Epidermal melanocyte (primary cell): ENCODE measurements at regions not wholly inside any gene's neighbourhood (a gene's known extent, or its start where the extent isn't known, plus 50 kb on each side); places are given as distances from the start of the nearest gene placed in this dataset.
"Not testable (repeated sequence)": the region's sequence is repeated elsewhere in the genome, so short reads cannot be mapped to it uniquely, and the experiment has no call there.

ENCODE experiments used
- DNase-seq: peaks from one replicate; pipeline ENCODE4 v3.0.0; 2011; ENCODE audit warnings: low spot score; ENCODE audit not compliant: insufficient read length

- DNase-seq, result not testable (repeated sequence)
These were observed 214.3 kb upstream of the PLGLB2 start for GRCh38 chr2:87533390-87534272.

DNA sequence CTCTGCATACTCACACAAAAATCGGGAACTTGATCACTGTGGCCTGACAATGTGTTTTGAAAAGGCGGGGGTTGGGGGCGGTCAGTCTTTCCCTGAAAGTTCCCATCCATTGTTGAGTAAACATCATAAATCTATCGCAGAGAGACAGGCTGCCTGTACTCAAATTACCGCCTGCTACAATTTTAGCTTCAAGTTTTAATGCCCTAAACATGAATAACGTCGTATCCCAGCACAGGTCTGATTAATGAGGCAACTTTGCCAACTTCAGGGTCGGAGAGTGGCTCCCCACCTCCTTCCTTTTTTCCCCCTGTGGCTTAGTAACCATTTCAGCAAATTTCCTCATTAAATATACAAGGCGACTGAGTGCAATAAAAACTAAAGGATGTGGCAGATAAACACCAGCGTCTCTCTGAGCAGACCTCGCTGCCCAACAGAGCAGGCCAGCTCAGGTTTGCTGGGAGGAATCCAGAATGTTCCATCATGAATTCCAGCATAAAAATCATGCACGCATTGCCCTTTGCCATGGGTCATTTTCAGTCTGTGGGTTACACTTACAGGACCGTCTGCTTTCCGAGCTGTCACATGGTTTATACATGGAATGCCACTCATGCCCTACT lies 213.5 kb upstream of the PLGLB2 start:
- DNase-seq, result not testable (repeated sequence)

- not testable (repeated sequence) for DNase-seq
These were observed 211.5 kb upstream of the PLGLB2 start for GRCh38 chr2:87536427-87536826.

- DNase-seq, result not testable (repeated sequence)
These were observed 210.6 kb upstream of the PLGLB2 start for GRCh38 chr2:87537251-87537671.

DNA sequence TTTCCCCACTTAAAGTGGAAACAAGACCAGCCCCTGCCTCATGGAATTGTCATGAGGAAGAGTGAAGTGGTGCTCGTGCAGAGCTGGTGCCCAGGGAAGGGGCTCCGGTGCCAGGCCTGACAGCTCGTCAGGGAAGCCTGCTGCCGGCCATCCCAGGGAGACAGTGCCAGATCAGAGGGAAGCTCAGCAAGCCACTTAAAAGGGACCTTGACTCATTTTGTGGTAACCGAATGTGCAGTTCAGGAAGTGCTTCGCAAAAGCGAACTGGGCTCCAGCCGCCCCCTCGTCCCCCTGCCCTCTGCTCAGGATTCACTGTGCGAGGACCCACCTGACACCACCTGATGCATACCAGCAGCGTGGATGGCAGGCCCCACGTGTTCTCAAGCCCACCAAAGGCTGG lies 209.6 kb upstream of the PLGLB2 start:
- not testable (repeated sequence) for DNase-seq

- DNase-seq, result not testable (repeated sequence)
These were observed 208.5 kb upstream of the PLGLB2 start for GRCh38 chr2:87539151-87539943.

GRCh38 chr2:87540242-87540641 lies 207.6 kb upstream of the PLGLB2 start:
- not testable (repeated sequence) for DNase-seq

DNA sequence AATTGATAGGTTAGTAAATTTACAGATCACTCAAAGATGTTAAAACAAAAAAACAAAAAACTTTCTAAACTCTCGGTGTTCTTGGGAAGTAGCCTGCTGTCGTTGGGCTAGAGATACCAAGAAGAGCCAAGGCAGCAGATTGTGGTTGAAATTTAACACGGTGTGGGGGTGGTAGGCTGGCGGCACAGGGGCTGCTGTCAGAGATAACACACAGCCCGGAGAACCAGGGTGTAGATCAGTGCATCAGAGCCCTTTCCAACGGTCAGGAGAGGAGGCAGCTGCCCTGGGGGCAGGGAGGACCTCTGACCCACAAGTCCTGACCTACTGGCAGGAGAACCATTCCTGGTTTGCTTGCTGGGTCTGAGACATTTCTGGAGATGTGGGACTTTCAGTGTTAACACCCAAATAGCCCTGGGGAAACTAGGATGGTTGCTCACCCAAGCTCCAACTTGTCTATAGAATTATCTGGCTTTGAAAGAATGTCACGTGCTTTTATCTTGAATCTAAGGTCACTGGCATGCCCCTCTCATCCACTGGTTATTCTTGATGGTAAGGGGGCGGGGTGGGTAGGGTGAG lies 205.2 kb upstream of the PLGLB2 start:
- not testable (repeated sequence) for DNase-seq

DNA sequence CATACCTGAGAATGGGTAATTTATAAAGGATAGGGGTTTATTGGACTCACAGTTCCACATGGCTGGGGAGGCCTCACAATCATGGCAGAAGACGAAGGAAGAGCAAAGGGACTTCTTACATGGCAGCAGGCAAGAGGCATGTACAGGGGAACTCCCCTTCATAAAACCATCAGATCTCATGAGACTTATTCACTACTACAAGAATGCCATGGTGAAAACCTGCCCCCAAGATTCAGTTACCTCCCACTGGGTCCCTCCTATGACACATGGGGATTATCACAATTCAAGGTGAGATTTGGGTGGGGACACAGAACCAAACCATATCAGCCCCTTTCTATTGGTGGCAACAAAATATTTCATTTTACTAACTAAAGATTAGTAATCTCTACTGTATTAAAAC lies 204.1 kb upstream of the PLGLB2 start:
- DNase-seq, result not testable (repeated sequence)

DNA sequence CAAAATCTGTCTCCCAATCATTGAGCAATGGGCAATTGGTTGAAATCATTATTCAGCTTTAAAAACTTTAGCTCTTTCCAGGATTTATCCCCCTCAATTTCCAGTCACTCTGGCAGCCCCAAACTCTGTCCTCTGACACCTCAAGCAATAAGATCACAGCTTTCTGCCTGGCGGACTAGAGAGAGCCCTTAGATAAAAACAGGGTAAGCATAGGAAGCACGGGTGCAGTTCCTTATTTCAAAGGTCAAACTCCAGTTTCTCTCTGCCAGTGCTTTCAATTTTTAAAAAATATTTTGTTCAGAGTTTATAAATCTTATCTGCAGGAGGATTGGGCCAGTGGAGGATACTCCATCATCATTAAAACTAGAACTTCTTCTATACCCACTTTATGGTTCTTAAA lies 200.8 kb upstream of the PLGLB2 start:
- not testable (repeated sequence) for DNase-seq

DNA sequence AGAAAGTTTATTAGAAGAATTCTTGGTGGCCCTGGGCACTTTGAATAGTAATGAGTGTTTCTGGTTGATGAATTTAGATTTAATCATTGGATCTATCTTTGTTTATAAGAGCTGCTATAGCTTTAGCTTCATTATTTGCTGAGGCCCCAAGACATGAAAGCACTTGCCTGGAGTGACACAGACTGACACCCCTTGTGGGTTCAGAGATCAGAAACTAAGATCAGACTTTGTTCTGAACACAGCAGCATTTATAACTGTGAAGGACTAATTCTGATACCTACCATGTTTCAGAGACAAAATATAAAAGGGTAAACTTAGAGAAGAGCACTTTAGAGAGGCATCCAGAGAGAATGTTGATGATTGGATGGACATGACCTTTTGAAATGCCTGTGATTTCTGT lies 199.9 kb upstream of the PLGLB2 start:
- DNase-seq, result not testable (repeated sequence)

DNA sequence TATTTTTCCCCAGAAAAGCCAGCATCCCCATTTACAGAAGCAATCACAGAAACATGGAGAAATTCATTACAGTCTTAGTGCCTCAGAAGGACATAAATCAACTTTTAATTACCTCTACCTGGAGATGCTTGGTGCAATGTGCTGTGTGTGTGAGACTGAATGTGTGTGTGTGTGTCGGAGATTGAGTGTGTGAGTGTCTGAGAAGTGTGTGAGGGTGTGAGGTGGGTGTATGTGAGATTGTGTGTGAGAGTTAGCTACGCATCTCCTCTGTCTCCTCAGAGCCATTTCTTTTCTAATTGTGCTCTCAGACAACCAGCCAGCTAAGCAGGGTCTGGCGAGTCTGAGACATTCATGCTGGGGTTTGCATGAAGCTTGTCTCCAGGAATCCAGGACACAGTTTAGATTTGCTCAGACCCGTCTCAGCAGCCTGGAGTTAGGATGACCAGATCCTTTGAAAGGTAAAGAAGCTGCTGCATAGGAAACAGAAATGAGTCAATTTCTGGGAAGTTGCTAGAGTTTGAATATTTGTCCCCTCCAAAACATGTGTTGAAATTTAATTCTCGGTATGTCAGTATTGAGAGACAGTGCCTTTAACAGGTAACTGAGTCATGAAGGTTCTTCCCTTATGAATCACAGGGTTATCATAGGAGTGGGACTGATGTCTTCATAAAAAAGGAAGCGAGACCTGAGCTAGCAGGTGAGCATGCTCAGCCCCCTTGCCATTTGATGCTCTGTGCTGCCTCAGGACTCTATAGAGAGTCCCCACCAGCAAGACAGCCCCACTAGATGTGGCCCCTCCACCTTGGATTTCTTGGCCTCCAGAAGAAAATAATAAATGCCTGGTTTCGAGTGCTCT lies 199.0 kb upstream of the PLGLB2 start:
- DNase-seq, result not testable (repeated sequence)

- not testable (repeated sequence) for DNase-seq
These were observed 198.2 kb upstream of the PLGLB2 start for GRCh38 chr2:87549561-87550202.

GRCh38 chr2:87554678-87555077 lies 193.2 kb upstream of the PLGLB2 start:
- DNase-seq, result not testable (repeated sequence)

- DNase-seq, result not testable (repeated sequence)
These were observed 192.8 kb upstream of the PLGLB2 start for GRCh38 chr2:87555082-87555481.

DNA sequence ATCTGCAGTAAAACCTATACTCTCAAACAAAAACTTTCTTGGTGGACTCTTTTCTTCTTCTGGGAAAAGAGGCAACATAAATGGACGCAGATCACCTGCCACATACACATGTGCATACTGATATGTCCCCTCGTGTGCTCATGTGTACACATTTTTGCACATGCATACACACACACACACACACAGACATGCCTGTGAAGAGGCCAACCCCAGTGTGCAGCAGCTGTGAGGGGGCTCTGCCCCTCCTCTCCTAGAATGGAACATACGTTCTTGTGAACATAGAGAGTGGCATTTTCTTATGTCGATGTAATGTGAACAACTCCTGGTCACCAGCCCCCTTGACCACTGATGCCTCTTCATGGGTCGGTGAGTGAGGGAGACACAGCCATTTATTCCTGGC lies 188.9 kb upstream of the PLGLB2 start:
- not testable (repeated sequence) for DNase-seq

GRCh38 chr2:87559735-87560134 lies 188.2 kb upstream of the PLGLB2 start:
- DNase-seq, result not testable (repeated sequence)

- DNase-seq, result not testable (repeated sequence)
These were observed 182.8 kb upstream of the PLGLB2 start for GRCh38 chr2:87565116-87565515.

DNA sequence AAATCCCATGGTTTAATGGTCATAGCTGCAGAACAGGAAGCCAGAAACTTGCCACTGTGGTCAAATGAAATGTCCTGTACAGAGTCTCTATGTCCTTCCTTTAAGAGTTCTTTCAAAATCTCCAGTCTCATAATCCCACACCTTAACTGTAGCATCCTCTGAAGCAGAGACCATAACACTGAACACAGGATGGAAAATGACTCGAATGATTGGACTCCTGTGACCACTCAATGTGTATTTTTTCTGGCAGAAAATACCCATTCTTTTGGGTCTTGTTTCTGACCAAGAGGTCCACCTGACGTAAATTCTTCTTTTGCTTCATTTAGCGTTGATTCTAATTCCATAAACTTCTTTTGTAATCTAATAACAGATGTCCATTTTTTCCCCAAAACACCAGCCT lies 181.4 kb upstream of the PLGLB2 start:
- DNase-seq, result not testable (repeated sequence)

DNA sequence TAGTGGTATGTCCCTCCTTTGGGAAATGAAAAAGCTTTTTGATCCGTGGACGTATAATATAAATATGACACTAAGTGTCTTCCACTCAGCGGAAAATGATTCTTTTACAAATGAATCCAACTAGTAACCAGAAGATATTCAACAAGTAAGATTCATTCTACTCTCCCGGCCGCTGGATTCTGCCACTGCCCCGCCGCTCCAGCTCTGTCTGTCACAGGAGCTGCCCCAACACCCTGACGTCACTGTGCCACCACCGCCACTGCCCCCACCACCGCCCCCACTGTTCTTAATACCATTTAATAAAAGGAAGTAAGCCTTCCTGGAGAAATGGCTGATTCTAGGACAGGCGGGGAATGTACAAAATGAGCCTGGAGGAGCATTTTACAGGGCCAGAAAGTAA lies 180.8 kb upstream of the PLGLB2 start:
- not testable (repeated sequence) for DNase-seq
